ENCODE measurements at regions not wholly inside any gene's neighbourhood (a gene's known extent, or its start where the extent isn't known, plus 50 kb on each side); places are given as distances from the start of the nearest gene placed in this dataset.
"Not testable (repeated sequence)": the region's sequence is repeated elsewhere in the genome, so short reads cannot be mapped to it uniquely, and the experiment has no call there.

- DNase-seq = no peak
These were observed 50.9 kb upstream of the UBASH3B start for GRCh38 chr11:122604621-122605020.

GRCh38 chr11:122601141-122602125 is 54.1 kb upstream of the UBASH3B start:
- no peak for DNase-seq

GRCh38 chr11:122600290-122600689 is 55.2 kb upstream of the UBASH3B start:
- no peak for DNase-seq

GRCh38 chr11:122599434-122599833 is 56.1 kb upstream of the UBASH3B start:
- no peak for DNase-seq

GRCh38 chr11:122598971-122599370 is 56.6 kb upstream of the UBASH3B start:
- DNase-seq = no peak

- no peak for DNase-seq
These were observed 58.0 kb upstream of the UBASH3B start for GRCh38 chr11:122597511-122597910.

GRCh38 chr11:122594986-122595645 is 60.4 kb upstream of the UBASH3B start:
- DNase-seq = no peak

GRCh38 chr11:122593473-122594420 is 61.8 kb upstream of the UBASH3B start:
- DNase-seq = no peak

GRCh38 chr11:122592641-122593040 is 62.9 kb upstream of the UBASH3B start:
- no peak for DNase-seq

- no peak for DNase-seq
These were observed 70.9 kb upstream of the UBASH3B start for GRCh38 chr11:122584670-122585069.

GRCh38 chr11:122580071-122580470 is 75.5 kb upstream of the UBASH3B start:
- DNase-seq = not testable (repeated sequence)

- DNase-seq = no peak
These were observed 77.2 kb upstream of the UBASH3B start for GRCh38 chr11:122578171-122578825.

GRCh38 chr11:122572592-122572991 is 82.9 kb upstream of the UBASH3B start:
- DNase-seq = no peak

- DNase-seq = no peak
These were observed 91.8 kb upstream of the UBASH3B start for GRCh38 chr11:122563761-122564160.

- no peak for DNase-seq
These were observed 95.7 kb upstream of the UBASH3B start for GRCh38 chr11:122559734-122560382.

- not testable (repeated sequence) for DNase-seq
These were observed 96.3 kb upstream of the UBASH3B start for GRCh38 chr11:122559218-122559617.

- DNase-seq = not testable (repeated sequence)
These were observed 98.4 kb upstream of the UBASH3B start for GRCh38 chr11:122557163-122557562.

- peak; percentile 56 for DNase-seq
These were observed 98.9 kb upstream of the UBASH3B start for GRCh38 chr11:122556605-122557004.

GRCh38 chr11:122538060-122538459 is 117.5 kb upstream of the UBASH3B start:
- DNase-seq = no peak

- no peak for DNase-seq
These were observed 130.6 kb upstream of the UBASH3B start for GRCh38 chr11:122524898-122525297.

Data from activated CD8-positive, alpha-beta memory T cell treated with anti-CD3 and anti-CD28 coated beads, Interleukin-2, amount 50 U/mL, for 48 hours (primary cell).